MG63 (cell line): ENCODE measurements at regions not wholly inside any gene's neighbourhood (a gene's known extent, or its start where the extent isn't known, plus 50 kb on each side); places are given as distances from the start of the nearest gene placed in this dataset.

Experiments used
- DNase-seq: peaks from one replicate; pipeline ENCODE4 v3.0.0-alpha.2; 2020
- H3K27me3 ChIP-seq: fragments of 250-450 bp; sonication (Bioruptor Pico); 2 replicates; pipeline ENCODE4 v1.5.1; 2020; ENCODE audit warnings: mild to moderate bottlenecking, moderate library complexity
- H3K36me3 ChIP-seq: fragments of 250-450 bp; sonication (Bioruptor Pico); 2 replicates; pipeline ENCODE4 v1.5.1; 2020; ENCODE audit warnings: mild to moderate bottlenecking, moderate library complexity
- H3K4me3 ChIP-seq: fragments of 250-450 bp; sonication (Bioruptor Pico); 2 replicates; pipeline ENCODE4 v1.5.1; 2020; ENCODE audit warnings: mild to moderate bottlenecking, moderate library complexity
- H3K9me3 ChIP-seq: fragments of 250-450 bp; sonication (Bioruptor Pico); 2 replicates; pipeline ENCODE4 v1.5.1; 2020; ENCODE audit warnings: mild to moderate bottlenecking, moderate library complexity

DNA sequence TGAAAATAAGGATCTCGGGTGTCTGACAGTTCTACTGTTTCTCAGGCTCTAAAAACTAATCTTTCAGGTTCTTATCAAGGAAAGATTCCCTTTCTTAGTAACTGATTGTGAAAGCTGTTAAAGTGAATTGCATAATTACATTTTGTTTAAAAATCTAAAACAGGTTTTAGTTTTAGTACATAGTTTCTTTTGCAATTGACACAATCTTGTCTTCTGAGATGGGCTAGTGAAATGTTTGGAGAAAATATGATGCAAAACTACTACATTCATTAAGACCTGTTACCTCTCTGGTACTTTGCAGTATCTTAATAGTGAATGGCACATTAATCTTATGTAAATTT, 298.4 kb downstream of the UTRN start:
- Histone ChIP-seq H3K4me3 (no peak overlapping the region), H3K9me3 (no peaks in the 10 kb centered on the region), H3K36me3 (no peaks in the 10 kb centered on the region), H3K27me3 (no peaks in the 10 kb centered on the region)
- no peak for DNase-seq

DNA sequence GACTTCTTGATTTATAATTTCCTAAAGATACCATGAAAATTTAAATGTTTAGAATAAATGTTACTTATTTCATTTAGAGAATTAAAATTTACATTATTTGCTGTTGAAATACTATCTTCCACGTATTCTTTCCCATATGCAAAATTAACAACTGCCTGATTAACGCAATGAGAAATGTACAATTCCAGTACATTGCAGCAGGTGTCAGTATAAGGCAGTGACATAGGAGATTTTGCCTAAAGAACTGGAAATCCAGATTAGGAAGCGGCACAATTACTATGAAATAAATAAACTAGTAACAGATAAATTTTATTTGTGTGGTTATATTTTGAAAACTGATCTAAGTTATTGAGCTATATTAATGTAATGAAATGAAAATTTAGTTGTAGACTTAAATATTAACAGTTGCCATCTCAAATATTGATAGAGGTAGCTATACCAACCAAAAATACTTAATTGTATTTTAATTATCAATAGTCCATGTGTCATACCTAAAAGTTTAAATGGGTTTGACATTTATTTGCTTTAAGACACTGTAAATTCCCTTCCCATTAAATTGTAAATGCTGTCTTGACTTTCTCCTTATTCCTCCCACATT, 300.2 kb downstream of the UTRN start:
- H3K27me3 ChIP-seq: no peaks in the 10 kb centered on the region
- H3K4me3 ChIP-seq: no peak overlapping the region
- H3K36me3 ChIP-seq: no peaks in the 10 kb centered on the region
- H3K9me3 ChIP-seq: no peaks in the 10 kb centered on the region
- no peak for DNase-seq

DNA sequence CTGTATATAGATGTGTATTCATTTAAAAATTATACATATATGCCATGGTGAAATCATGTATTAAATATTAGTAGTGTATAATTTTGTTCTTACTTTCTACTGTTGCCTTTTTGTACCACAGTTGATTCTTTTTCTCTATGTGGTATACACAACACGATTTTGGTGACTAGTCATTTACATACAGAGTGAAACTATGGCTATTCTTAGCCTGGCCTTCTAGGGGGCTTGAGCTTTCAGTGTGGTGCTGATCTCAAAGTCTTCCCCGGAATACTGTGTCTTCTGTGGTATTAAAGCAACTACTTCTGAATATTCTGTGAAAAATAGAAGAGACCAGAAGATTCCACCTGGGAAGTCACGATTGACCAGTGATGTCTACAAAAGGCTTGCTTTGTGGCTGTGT, 301.9 kb downstream of the UTRN start:
- Histone ChIP-seq H3K4me3 (no peak overlapping the region), H3K27me3 (no peaks in the 10 kb centered on the region), H3K36me3 (no peaks in the 10 kb centered on the region), H3K9me3 (no peaks in the 10 kb centered on the region)
- no peak for DNase-seq

DNA sequence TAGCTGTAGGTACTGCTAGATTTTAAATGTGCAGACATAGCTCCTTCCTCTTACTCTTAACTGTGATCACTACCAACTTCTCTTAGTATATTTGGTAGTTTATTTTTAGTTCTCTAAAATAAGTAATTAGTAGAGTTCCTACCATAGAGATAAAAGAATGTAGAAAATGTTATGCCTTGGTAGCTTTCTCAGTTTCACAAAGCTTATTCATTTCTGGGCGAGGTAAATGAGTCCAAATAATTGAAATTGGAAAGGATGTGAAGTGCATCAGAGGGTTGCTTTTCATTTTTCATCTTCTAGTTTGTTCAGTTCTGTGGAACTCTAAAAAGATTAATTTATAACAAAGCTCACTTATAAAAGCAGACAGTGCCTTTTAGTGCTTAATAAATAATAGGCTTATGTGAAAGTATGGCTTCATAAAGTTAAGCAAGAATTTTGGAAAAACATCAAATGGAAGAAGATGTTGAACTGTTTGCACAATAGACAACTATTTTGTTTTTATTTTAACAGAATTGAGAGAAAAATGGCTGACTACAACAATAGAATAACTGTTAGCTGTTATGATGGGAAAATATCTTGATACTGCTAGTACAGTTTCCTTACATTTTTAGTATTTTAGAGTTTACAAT, 303.7 kb downstream of the UTRN start:
- no peaks in the 10 kb centered on the region for H3K27me3 ChIP-seq
- DNase-seq: no peak
- no peaks in the 10 kb centered on the region for H3K9me3 ChIP-seq
- peaks cover 6% of the 10 kb centered on the region; the same call in 1 of the 2 replicates for H3K36me3 ChIP-seq
- no peak overlapping the region for H3K4me3 ChIP-seq

DNA sequence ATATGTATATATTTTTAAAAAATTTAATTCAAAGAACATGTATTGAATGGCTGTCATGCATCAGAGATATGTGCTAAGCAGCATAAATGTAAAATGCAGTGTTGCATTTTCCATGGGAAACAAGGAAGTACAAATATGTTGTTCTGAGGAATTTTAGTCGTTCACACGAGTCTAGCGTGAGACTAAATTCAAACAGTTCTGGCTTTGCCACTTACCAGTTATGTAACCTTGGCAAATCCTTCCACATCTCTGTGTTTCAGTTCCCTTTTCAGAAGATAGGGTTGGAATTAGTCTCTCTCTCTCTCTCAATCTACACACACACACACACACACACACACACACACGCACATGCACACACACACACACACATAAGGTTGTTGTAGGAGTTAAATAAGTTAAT, 305.4 kb downstream of the UTRN start:
- no peaks in the 10 kb centered on the region for H3K27me3 ChIP-seq
- no peak for DNase-seq

DNA sequence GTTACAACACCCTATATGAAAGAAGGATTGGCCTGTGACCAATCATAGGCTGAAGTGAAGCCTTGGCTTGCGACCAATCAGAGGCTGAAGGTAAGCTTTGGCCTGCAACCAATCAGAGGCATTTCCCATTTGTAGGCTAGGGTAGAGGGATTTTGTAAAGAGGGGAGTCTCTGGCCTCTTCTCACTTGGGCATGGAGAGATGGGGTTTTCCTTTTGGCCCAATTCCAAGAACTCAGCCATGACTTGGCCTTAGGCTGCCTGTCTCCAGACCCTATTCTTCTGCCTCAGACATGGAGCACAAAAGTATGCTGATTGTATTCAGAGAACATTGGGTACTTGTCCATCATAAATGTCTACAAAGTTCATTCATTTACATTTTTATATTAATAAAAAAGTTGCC, 308.3 kb downstream of the UTRN start:
- Histone ChIP-seq H3K4me3 (no peak overlapping the region), H3K9me3 (no peaks in the 10 kb centered on the region; the same call in 1 of the 2 replicates), H3K36me3 (peaks cover 6% of the 10 kb centered on the region; the same call in 1 of the 2 replicates), H3K27me3 (no peaks in the 10 kb centered on the region)
- no peak for DNase-seq

More for the DNA sequence above, 305.4 kb downstream of the UTRN start:
- Histone ChIP-seq H3K4me3 (no peak overlapping the region), H3K9me3 (no peaks in the 10 kb centered on the region), H3K36me3 (peaks cover 6% of the 10 kb centered on the region; the same call in 1 of the 2 replicates)

DNA sequence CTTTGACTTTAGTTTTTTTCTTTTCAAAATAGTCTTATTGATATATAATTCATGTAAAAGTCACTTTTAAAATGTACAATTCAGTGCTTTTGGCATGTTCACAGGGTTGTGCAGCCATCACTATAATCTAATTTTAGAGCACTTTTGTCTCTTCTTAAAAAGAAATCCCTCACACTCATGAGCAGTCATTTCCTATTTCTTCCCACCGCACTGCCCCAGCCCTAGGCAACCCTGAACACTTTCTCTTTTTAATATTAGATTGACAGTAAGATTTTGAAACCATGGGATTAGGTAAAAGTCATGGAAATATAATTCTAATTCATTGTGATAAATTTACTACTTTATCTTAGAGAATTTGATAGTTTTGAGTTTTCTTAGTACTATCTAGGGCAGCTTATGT, 309.4 kb downstream of the UTRN start:
- H3K9me3 ChIP-seq: no peaks in the 10 kb centered on the region; the same call in 1 of the 2 replicates
- no peak overlapping the region for H3K4me3 ChIP-seq
- H3K36me3 ChIP-seq: peaks cover 6% of the 10 kb centered on the region; the same call in 1 of the 2 replicates
- no peak for DNase-seq
- no peaks in the 10 kb centered on the region for H3K27me3 ChIP-seq

DNA sequence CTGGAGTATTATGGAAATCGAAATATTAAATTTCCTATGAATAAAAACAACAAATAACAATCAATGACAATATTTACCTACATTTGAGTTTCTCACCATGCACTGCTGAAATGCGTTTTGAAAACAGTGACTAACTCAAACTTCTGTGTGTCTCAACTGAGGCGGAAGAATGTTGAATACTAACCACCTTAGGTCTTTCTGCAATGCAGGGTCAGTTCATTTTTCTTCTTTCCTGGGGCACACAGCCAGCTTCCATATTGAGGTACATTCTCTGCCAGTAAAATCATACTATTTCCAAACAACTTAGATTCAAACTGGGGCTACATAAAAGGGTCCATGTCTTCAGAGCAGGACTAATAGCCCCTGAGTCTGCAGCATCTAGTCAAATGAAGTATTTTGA, 310.1 kb downstream of the UTRN start:
- no peaks in the 10 kb centered on the region; the same call in 1 of the 2 replicates for H3K9me3 ChIP-seq
- no peaks in the 10 kb centered on the region for H3K27me3 ChIP-seq
- no peak overlapping the region for H3K4me3 ChIP-seq
- H3K36me3 ChIP-seq: peaks cover 6% of the 10 kb centered on the region; the same call in 1 of the 2 replicates
- DNase-seq: no peak

DNA sequence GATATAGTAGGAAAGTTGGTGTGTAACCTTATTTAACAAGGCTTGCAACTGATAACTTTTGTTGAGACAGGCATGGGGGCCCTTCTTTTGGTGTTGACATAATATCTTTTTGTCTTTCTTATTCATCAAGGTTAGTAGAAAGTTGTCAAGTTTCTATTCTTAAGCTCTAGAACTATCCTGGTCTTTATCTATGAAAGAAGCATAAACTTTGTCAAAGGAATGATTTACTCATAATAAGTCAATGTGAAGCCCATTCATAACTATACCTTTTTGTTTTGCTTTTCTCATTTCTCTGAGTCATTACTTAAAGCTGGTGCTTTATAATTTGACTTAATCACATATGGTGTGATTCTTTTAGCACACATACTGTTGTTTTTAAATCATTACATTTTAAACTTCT, 312.4 kb downstream of the UTRN start:
- H3K27me3 ChIP-seq: no peaks in the 10 kb centered on the region
- no peak for DNase-seq
- no peaks in the 10 kb centered on the region; the same call in 1 of the 2 replicates for H3K9me3 ChIP-seq
- H3K4me3 ChIP-seq: no peak overlapping the region
- H3K36me3 ChIP-seq: peaks cover 4% of the 10 kb centered on the region; the same call in 1 of the 2 replicates

DNA sequence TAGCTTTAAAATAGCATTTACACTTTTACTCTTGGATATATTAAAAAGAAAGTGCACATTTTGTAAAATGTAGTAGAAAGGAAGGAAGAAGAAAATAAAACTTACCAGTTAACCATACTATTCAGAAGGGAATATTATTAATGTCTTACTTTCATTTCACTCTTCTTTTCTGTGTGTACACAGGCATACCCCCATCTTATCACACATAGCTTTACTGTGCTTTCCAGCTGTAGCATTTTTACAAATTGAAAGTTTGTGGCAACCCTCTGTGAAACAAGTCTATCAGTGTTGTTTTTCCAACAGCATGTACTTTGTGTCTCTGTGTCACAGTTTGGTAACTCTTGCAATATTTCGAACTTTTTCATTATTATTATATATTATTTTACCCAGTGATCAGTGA, 314.5 kb downstream of the UTRN start:
- no peaks in the 10 kb centered on the region for H3K27me3 ChIP-seq
- no peaks in the 10 kb centered on the region; the same call in 1 of the 2 replicates for H3K9me3 ChIP-seq
- DNase-seq: no peak
- no peak overlapping the region for H3K4me3 ChIP-seq
- no peaks in the 10 kb centered on the region for H3K36me3 ChIP-seq

DNA sequence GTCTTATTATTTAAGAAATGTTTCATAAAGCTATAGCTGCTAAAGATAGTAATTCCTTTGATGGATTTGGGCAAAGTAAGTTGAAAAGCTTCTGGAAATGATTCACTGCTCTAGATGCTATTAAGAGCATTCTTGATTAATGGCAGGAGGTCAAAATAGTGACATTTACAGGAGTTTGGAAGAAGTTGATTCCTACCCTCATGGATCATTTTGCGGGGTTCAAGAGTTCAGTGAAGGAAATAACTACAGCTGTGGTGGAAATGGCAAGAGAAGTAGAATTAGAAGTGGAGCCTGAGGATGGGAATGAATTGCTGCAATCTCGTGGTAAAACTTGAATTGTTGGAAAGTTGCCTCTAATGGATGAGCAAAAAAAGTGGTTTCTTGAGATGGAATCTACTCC, 316.1 kb downstream of the UTRN start:
- Histone ChIP-seq H3K9me3 (no peaks in the 10 kb centered on the region; the same call in 1 of the 2 replicates), H3K36me3 (no peaks in the 10 kb centered on the region), H3K27me3 (no peaks in the 10 kb centered on the region), H3K4me3 (no peak overlapping the region)
- no peak for DNase-seq

DNA sequence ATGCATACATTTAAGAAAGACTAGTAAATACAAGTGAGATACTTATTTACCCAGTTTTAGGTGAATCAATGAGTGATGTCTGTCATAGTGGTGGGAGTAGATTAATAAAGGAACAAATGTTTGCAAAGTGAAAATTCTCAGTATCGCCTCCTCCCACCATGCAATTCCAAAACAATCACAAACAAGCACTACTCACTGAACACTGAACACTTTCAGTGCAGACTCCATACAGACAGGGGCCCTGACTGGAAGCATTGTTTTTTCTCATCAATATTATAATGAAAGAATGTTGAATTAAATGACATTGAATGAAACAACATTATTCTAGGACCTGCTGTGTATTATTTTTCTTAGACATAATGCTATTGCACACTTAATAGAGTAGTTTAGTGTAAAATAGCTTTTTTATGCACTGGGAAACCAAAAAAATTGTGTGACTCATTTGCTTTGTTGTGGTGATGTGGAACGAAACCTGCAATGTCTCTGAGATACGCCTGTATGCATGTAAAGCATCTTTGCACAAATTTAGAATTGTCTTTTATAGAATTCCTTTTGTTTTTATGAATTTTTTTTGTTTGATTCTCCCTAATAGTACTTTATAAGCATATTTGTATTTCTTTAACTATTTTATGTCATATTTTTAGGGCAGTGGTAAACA, 317.5 kb downstream of the UTRN start:
- no peak for DNase-seq
- Histone ChIP-seq H3K36me3 (no peaks in the 10 kb centered on the region), H3K4me3 (no peak overlapping the region), H3K9me3 (no peaks in the 10 kb centered on the region), H3K27me3 (no peaks in the 10 kb centered on the region)

DNA sequence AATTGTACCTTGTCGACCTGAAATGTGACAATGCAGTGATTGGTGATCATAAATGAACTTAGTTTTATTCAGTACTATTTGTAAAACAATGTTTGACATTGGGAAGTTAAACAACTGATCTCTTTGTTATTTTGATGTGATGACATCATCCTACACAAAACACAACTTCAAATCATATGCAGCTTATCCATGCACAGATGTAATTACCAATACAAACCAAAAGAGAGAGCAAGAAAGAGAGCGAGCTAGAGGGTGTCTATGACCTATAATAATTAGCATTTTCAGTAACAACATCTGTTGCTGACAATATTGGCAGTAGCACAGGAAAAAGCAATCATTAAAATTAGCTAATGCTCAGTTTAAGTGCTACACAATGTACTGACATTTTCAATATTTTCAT, 320.9 kb downstream of the UTRN start:
- Histone ChIP-seq H3K27me3 (no peaks in the 10 kb centered on the region), H3K36me3 (no peaks in the 10 kb centered on the region), H3K9me3 (no peaks in the 10 kb centered on the region), H3K4me3 (no peak overlapping the region)
- DNase-seq: no peak

DNA sequence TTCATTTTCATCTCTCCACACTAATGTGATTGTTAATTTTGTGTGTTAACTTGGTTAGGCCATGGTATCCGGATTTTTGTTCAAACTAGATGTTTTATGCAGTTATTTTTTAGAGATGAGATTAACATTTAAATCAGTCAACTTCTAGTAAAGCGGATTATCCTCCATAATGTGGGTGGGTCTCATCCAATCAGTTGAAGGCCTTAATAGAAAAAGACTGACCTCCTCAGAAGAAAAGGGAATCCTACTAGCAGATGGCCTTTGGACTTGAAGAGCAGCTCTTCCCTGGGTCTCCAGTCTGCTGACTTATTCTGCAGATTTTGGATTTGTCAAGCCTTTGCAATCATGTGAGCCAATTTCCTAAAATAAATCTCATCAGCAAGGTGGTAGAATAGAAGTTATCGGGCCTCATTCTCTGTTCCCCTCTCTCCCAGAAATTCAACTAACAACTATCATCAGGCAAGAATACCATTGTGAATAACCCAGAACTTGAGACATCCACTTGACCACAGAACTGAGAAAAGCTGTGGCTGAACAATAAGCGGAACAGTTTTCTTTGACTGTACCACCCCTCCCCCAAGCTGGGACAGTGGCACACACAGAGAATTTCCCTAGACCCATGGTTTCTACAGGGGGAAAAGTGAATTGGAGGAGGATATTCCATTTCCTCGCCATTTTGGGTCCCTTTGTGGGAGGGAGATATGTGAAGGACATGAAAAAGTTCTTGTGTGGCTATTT, 323.0 kb downstream of the UTRN start:
- Histone ChIP-seq H3K27me3 (no peaks in the 10 kb centered on the region), H3K9me3 (no peaks in the 10 kb centered on the region), H3K4me3 (no peak overlapping the region), H3K36me3 (no peaks in the 10 kb centered on the region)
- no peak for DNase-seq

DNA sequence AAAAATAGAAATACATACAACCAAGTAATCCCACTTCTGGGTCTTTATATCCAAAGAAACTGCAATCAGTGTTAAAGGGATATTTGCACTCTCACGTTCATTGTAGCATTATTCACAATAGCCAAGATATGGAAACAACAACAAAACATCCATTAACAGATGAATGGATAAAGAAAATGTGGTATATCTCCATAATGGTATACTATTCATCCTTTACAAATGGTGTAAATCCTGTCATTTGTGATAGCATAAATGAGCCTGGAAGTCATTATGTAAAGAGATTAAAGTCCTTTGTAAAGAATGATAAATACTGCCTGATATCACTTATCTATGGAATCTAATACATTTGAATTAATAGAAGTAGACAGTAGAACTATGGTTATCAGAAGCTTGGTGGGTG, 327.7 kb downstream of the UTRN start:
- Histone ChIP-seq H3K9me3 (no peaks in the 10 kb centered on the region), H3K27me3 (no peaks in the 10 kb centered on the region), H3K4me3 (no peak overlapping the region), H3K36me3 (no peaks in the 10 kb centered on the region)
- no peak for DNase-seq

DNA sequence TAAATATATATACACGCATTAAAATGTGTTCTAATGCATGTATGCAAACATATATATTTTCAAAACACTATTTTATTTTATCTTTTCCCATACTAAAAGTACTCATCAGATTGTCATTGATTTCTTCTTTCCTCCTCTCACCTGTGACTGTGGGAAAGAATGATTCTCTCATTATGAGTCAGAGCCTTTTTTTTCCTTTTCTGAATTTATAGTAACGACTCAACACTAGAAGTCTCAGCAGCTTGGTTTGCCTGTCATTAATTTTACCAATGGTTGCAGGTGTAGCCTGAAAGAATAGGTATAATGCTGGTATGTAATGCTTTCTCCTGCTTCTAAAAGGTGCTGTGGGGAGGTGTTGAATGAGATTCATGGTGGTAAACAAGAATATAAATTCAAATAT, 328.7 kb downstream of the UTRN start:
- Histone ChIP-seq H3K9me3 (no peaks in the 10 kb centered on the region), H3K4me3 (no peak overlapping the region), H3K36me3 (no peaks in the 10 kb centered on the region), H3K27me3 (no peaks in the 10 kb centered on the region)
- DNase-seq: no peak

DNA sequence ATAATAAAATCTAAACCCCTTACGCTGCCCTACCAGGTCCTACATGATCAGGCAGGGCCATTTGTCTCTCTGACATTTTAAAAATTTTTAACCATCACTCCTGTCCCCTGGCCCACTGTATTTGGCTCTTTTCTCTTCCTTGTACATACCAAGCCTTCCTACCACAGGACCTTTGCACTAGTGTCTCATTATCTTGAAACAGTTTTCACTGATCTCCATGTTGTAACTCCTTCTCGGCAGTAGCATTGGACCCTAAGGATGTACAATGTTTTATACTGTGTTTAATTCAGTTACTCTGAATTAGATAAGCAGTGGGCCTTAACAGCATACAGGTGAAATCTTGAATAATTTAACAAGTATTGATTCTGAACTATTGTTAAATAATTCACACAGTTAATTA, 330.7 kb downstream of the UTRN start:
- DNase-seq: no peak
- Histone ChIP-seq H3K4me3 (no peak overlapping the region), H3K9me3 (no peaks in the 10 kb centered on the region), H3K27me3 (no peaks in the 10 kb centered on the region), H3K36me3 (no peaks in the 10 kb centered on the region)
